MM.1S (cell line): ENCODE measurements at regions not wholly inside any gene's neighbourhood (a gene's known extent, or its start where the extent isn't known, plus 50 kb on each side); places are given as distances from the start of the nearest gene placed in this dataset.
"Not testable (repeated sequence)": the region's sequence is repeated elsewhere in the genome, so short reads cannot be mapped to it uniquely, and the experiment has no call there.

Experiments
- DNase-seq: peaks from one replicate; pipeline ENCODE4 v3.0.0-alpha.2; 2015
- H2AFZ ChIP-seq: fragments of 300-600 bp; sonication (generic); 2 replicates; pipeline ENCODE4 v1.6.0; 2016; ENCODE audit warnings: antibody characterized with exemption, low read length
- H3F3A ChIP-seq: fragments of 300-600 bp; sonication (generic); 2 replicates; pipeline ENCODE4 v1.6.1; 2016; ENCODE audit warnings: mild to moderate bottlenecking, antibody characterized with exemption, low read length, moderate library complexity, mixed read lengths; ENCODE audit not compliant: insufficient read depth
- H3K27ac ChIP-seq: fragments of 300-600 bp; sonication (generic); 2 replicates; pipeline ENCODE4 v1.5.1; 2016; ENCODE audit warnings: mild to moderate bottlenecking, low read length
- H3K27me3 ChIP-seq: fragments of 300-600 bp; sonication (generic); replicated peaks from 2 replicates; pipeline ENCODE4 v1.6.0; 2016; ENCODE audit warnings: low read length; ENCODE audit not compliant: insufficient read depth
- H3K36me3 ChIP-seq: fragments of 300-600 bp; sonication (generic); replicated peaks from 2 replicates; pipeline ENCODE4 v1.6.1; 2016; ENCODE audit warnings: mild to moderate bottlenecking, low read length, mixed read lengths; ENCODE audit not compliant: insufficient read depth
- H3K4me1 ChIP-seq: fragments of 300-600 bp; sonication (generic); 2 replicates; pipeline ENCODE4 v1.6.1; 2016; ENCODE audit warnings: low read length, mixed read lengths
- H3K4me2 ChIP-seq: fragments of 300-600 bp; sonication (generic); 2 replicates; pipeline ENCODE4 v1.6.0; 2016; ENCODE audit warnings: low read depth, low read length
- H3K4me3 ChIP-seq: fragments of 300-600 bp; sonication (generic); 2 replicates; pipeline ENCODE4 v1.5.1; 2016; ENCODE audit warnings: low read length, mixed read lengths
- H3K79me2 ChIP-seq: fragments of 300-600 bp; sonication (generic); 2 replicates; pipeline ENCODE4 v1.6.1; 2016; ENCODE audit warnings: mixed run types, low read length, mixed read lengths
- H3K9ac ChIP-seq: fragments of 300-600 bp; sonication (generic); 2 replicates; pipeline ENCODE4 v1.6.1; 2016; ENCODE audit warnings: low read length, mixed read lengths
- H3K9me2 ChIP-seq: fragments of 300-600 bp; sonication (generic); replicated peaks from 2 replicates; pipeline ENCODE4 v1.6.1; 2016; ENCODE audit warnings: mild to moderate bottlenecking, low read length, mixed read lengths; ENCODE audit not compliant: insufficient read depth
- H3K9me3 ChIP-seq: fragments of 300-600 bp; sonication (generic); replicated peaks from 2 replicates; pipeline ENCODE4 v1.6.1; 2016; ENCODE audit warnings: mild to moderate bottlenecking, low read length, mixed read lengths; ENCODE audit not compliant: insufficient read depth
- H4K20me1 ChIP-seq: fragments of 300-600 bp; sonication (generic); 2 replicates; pipeline ENCODE4 v1.6.1; 2016; ENCODE audit warnings: mild to moderate bottlenecking, low read length, moderate library complexity, mixed read lengths; ENCODE audit not compliant: insufficient read depth
- EZH2 ChIP-seq: fragments of 300-600 bp; sonication (generic); optimal IDR thresholded peaks from 2 replicates; pipeline ENCODE3; 2017; ENCODE audit warnings: low read depth, mild to moderate bottlenecking, antibody characterized with exemption, low read length, mixed read lengths
- EZH2phosphoT487 ChIP-seq: fragments of 300-600 bp; sonication (generic); IDR thresholded peaks from 2 replicates; pipeline ENCODE4 v1.6.1; 2018; ENCODE audit warnings: antibody characterized with exemption, low read length
- TF ChIP-seq, protein P1 (sequence below): fragments of 300-600 bp; sonication (generic); IDR thresholded peaks from 2 replicates; pipeline ENCODE4 v1.5.1; 2016; ENCODE audit warnings: antibody characterized with exemption, low read length, mixed read lengths

DNA sequence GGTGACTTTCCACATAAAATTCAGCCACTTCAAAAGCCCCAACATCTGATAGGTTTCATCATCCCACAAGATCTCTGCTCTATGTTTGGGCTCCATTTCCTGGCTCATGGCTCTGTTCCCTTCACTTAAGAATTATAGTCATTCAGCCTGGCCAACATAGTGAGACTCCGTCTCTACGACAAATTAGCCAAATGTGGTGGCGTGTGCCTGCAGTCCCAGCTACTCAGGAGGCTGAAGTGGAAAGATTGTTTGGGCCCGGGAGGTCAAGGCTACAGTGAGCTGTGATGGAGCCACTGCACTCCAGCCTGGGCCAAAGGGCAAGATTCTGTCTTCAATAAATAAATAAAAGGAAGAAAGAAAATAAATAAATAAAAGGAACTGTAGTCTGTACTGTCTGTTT lies 57.9 kb upstream of the CTSV start:
- TF ChIP-seq EZH2phosphoT487, result no peak
- TF ChIP-seq, protein P1, sequence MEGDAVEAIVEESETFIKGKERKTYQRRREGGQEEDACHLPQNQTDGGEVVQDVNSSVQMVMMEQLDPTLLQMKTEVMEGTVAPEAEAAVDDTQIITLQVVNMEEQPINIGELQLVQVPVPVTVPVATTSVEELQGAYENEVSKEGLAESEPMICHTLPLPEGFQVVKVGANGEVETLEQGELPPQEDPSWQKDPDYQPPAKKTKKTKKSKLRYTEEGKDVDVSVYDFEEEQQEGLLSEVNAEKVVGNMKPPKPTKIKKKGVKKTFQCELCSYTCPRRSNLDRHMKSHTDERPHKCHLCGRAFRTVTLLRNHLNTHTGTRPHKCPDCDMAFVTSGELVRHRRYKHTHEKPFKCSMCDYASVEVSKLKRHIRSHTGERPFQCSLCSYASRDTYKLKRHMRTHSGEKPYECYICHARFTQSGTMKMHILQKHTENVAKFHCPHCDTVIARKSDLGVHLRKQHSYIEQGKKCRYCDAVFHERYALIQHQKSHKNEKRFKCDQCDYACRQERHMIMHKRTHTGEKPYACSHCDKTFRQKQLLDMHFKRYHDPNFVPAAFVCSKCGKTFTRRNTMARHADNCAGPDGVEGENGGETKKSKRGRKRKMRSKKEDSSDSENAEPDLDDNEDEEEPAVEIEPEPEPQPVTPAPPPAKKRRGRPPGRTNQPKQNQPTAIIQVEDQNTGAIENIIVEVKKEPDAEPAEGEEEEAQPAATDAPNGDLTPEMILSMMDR, result no peak
- no peak for TF ChIP-seq EZH2
- H3K27me3 ChIP-seq, result no peaks in the 10 kb centered on the region
- no peak overlapping the region for H3K4me2 ChIP-seq

DNA sequence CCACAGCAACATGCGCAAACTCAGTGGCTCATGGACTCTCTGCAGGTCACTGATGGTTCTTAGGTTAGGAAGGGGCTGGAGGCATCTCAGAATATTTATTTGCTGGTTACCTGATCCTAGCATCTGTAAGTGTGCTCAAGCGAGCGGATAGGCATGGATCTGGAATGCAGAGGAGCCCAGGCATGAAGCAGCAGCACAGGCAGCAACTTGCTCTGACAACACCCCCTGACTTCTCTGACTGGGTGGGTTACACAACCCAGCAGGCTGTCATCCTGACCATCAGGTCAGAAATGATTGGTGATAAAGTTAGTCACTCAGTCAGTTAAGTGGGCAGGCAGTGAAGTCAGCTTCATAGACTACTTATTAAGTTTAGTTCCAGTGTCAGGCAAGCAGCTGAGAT lies 50.4 kb upstream of the CTSV start:
- not testable (repeated sequence) for DNase-seq, H3K9me3 ChIP-seq, H3K27ac ChIP-seq, H2AFZ ChIP-seq, H4K20me1 ChIP-seq, H3K9me2 ChIP-seq, H3K4me2 ChIP-seq, H3K27me3 ChIP-seq, H3K4me3 ChIP-seq, H3F3A ChIP-seq, H3K79me2 ChIP-seq, H3K9ac ChIP-seq, H3K36me3 ChIP-seq, H3K4me1 ChIP-seq

More for the DNA sequence above, 57.9 kb upstream of the CTSV start:
- Histone ChIP-seq H3F3A (no peaks in the 10 kb centered on the region), H3K27ac (no peak overlapping the region), H3K9me3 (no peaks in the 10 kb centered on the region), H3K9me2 (no peaks in the 10 kb centered on the region), H3K36me3 (no peaks in the 10 kb centered on the region), H3K9ac (no peak overlapping the region), H4K20me1 (no peaks in the 10 kb centered on the region), H3K4me1 (no peaks in the 10 kb centered on the region), H3K79me2 (no peaks in the 10 kb centered on the region), H3K4me3 (no peak overlapping the region), H2AFZ (no peak overlapping the region)
- DNase-seq, result no peak
